ENCODE measurements at regions not wholly inside any gene's neighbourhood (a gene's known extent, or its start where the extent isn't known, plus 50 kb on each side); places are given as distances from the start of the nearest gene placed in this dataset.

GRCh38 chr1:88014131-88014530 lies 669.9 kb upstream of the PKN2 start:
- Mint-ChIP-seq H3K9me3 (no peaks in the 10 kb centered on the region), H3K27ac (ENCODE audit: unreplicated experiment) (no peak overlapping the region), H3K4me1 (no peaks in the 10 kb centered on the region), H3K27me3 (ENCODE audit: low read depth) (no peaks in the 10 kb centered on the region), H3K4me3 (no peak overlapping the region), H3K36me3 (ENCODE audit: low read depth) (no peaks in the 10 kb centered on the region)
- no peak for TF ChIP-seq CTCF (conservative IDR thresholded peaks at IDR 0.05)
- DNase-seq (ENCODE audit: low read depth, low spot score) = no peak

- no peaks in the 10 kb centered on the region for H3K4me1 Mint-ChIP-seq
- H3K9me3 Mint-ChIP-seq = no peaks in the 10 kb centered on the region
- H3K27me3 Mint-ChIP-seq (ENCODE audit: low read depth) = no peaks in the 10 kb centered on the region
- TF ChIP-seq CTCF (conservative IDR thresholded peaks at IDR 0.05) = no peak
- H3K36me3 Mint-ChIP-seq (ENCODE audit: low read depth) = no peaks in the 10 kb centered on the region
- H3K27ac Mint-ChIP-seq (ENCODE audit: unreplicated experiment) = no peak overlapping the region
- H3K4me3 Mint-ChIP-seq = no peak overlapping the region
- no peak for DNase-seq (ENCODE audit: low read depth, low spot score)
Observed at GRCh38 chr1:88016947-88017346, 667.1 kb upstream of the PKN2 start.

GRCh38 chr1:88021529-88021928 lies 662.5 kb upstream of the PKN2 start:
- Mint-ChIP-seq H3K27ac (ENCODE audit: unreplicated experiment) (no peak overlapping the region), H3K27me3 (ENCODE audit: low read depth) (no peaks in the 10 kb centered on the region), H3K36me3 (ENCODE audit: low read depth) (peaks cover 5% of the 10 kb centered on the region), H3K4me3 (no peak overlapping the region), H3K4me1 (no peaks in the 10 kb centered on the region), H3K9me3 (peaks cover 11% of the 10 kb centered on the region)
- TF ChIP-seq CTCF (conservative IDR thresholded peaks at IDR 0.05) = no peak
- no peak for DNase-seq (ENCODE audit: low read depth, low spot score)

GRCh38 chr1:88022516-88022915 lies 661.6 kb upstream of the PKN2 start:
- no peak for TF ChIP-seq CTCF (conservative IDR thresholded peaks at IDR 0.05)
- Mint-ChIP-seq H3K27ac (ENCODE audit: unreplicated experiment) (no peak overlapping the region), H3K4me3 (no peak overlapping the region), H3K4me1 (no peaks in the 10 kb centered on the region), H3K36me3 (ENCODE audit: low read depth) (peaks cover 5% of the 10 kb centered on the region), H3K9me3 (peaks cover 13% of the 10 kb centered on the region), H3K27me3 (ENCODE audit: low read depth) (no peaks in the 10 kb centered on the region)
- no peak for DNase-seq (ENCODE audit: low read depth, low spot score)

- Mint-ChIP-seq H3K27me3 (ENCODE audit: low read depth) (no peaks in the 10 kb centered on the region), H3K36me3 (ENCODE audit: low read depth) (peaks cover 7% of the 10 kb centered on the region), H3K4me3 (no peak overlapping the region), H3K27ac (ENCODE audit: unreplicated experiment) (no peak overlapping the region), H3K4me1 (no peaks in the 10 kb centered on the region), H3K9me3 (peaks cover 17% of the 10 kb centered on the region)
- no peak for TF ChIP-seq CTCF (conservative IDR thresholded peaks at IDR 0.05)
- no peak for DNase-seq (ENCODE audit: low read depth, low spot score)
Observed at GRCh38 chr1:88029142-88029541, 654.9 kb upstream of the PKN2 start.

- H3K9me3 Mint-ChIP-seq = peaks cover 12% of the 10 kb centered on the region
Observed at GRCh38 chr1:88029899-88030298, 654.2 kb upstream of the PKN2 start.

More at GRCh38 chr1:88029899-88030298, 654.2 kb upstream of the PKN2 start:
- Mint-ChIP-seq H3K4me1 (no peaks in the 10 kb centered on the region), H3K27ac (ENCODE audit: unreplicated experiment) (no peak overlapping the region), H3K4me3 (no peak overlapping the region), H3K27me3 (ENCODE audit: low read depth) (no peaks in the 10 kb centered on the region), H3K36me3 (ENCODE audit: low read depth) (peaks cover 2% of the 10 kb centered on the region)
- TF ChIP-seq CTCF (conservative IDR thresholded peaks at IDR 0.05) = no peak
- no peak for DNase-seq (ENCODE audit: low read depth, low spot score)
